GM23248 (cell line): ENCODE measurements at regions not wholly inside any gene's neighbourhood (a gene's known extent, or its start where the extent isn't known, plus 50 kb on each side); places are given as distances from the start of the nearest gene placed in this dataset.

Experiments
- EZH2 ChIP-seq: fragments of 200-600 bp; sonication (generic); IDR thresholded peaks from 2 replicates; pipeline ENCODE4 v1.6.1; 2018; ENCODE audit warnings: antibody characterized with exemption, mild to moderate bottlenecking; ENCODE audit not compliant: insufficient read depth, poor library complexity, severe bottlenecking
- EZH2phosphoT487 ChIP-seq: fragments of 200-600 bp; sonication (generic); IDR thresholded peaks from 2 replicates; pipeline ENCODE4 v1.6.1; 2018; ENCODE audit warnings: antibody characterized with exemption, moderate library complexity, mild to moderate bottlenecking, low read depth; ENCODE audit not compliant: insufficient read depth

DNA sequence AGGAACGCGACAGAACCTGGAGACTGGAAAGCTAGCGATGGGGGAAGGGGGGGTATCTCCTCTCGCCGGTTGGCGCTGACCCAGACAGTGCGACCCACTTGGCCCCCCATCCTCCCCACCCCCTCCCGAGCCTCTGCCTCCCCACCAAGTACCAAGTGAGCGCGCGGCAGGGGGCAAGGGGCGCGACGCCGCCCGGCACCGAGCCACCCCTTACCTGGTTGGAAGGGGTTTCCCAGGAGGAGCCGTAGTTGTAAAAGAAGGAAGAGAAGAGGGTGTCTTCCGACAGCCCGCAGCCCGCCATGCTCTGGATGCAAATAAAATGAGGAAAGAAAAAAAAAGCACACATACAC, 112.2 kb downstream of the DHX15 start:
- TF ChIP-seq EZH2 (no peak), EZH2phosphoT487 (no peak)
